GM18526 (cell line): ENCODE measurements at regions not wholly inside any gene's neighbourhood (a gene's known extent, or its start where the extent isn't known, plus 50 kb on each side); places are given as distances from the start of the nearest gene placed in this dataset.

Source experiments
- POLR2A ChIP-seq: IDR thresholded peaks from 3 replicates; pipeline ENCODE4 v1.6.1; 2011; ENCODE audit not compliant: insufficient read length; ENCODE audit errors: extremely low read depth

GRCh38 chr15:31467361-31467760 lies 140.7 kb downstream of the KLF13 start:
- no peak for TF ChIP-seq POLR2A

GRCh38 chr15:31468911-31469785 lies 142.5 kb downstream of the KLF13 start:
- no peak for TF ChIP-seq POLR2A

GRCh38 chr15:31469786-31470525 lies 143.3 kb downstream of the KLF13 start:
- no peak for TF ChIP-seq POLR2A

- no peak for TF ChIP-seq POLR2A
Observed at GRCh38 chr15:31470756-31471155, 144.1 kb downstream of the KLF13 start.

GRCh38 chr15:31471731-31472430 lies 145.2 kb downstream of the KLF13 start:
- no peak for TF ChIP-seq POLR2A

- TF ChIP-seq POLR2A, result peak; percentile 57
Observed at GRCh38 chr15:31472636-31473384, 146.2 kb downstream of the KLF13 start.

- TF ChIP-seq POLR2A, result no peak
Observed at GRCh38 chr15:31473385-31474058, 146.9 kb downstream of the KLF13 start.

GRCh38 chr15:31474059-31474868 lies 147.6 kb downstream of the KLF13 start:
- TF ChIP-seq POLR2A, result no peak

DNA sequence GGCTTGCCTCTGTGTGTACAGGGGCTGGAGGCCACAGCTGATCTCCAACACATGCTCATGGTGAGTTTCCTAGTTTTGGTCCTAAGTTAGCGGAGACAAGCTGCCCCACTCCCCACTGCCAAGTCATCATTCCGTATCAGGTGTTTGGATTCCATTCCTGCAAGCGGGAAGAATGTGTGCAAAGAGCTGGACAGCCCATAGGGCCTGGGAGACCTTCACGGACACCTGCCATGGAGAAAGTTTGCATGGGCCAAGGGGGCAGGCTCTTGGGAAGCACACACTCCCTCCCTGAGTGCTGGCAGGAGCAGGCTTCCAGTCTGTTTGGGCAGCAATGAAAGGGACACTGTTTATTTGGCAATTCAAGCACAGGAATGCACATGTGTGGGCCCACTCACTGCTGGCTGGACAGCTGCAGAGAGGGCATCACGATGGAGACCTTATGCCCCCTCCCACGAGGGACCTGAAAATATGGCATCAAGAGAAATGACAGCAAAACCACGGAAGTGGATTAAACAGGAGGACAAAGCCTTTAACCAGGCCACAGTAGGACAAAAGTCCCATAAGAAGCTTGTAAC lies 149.7 kb downstream of the KLF13 start:
- TF ChIP-seq POLR2A, result no peak

GRCh38 chr15:31476866-31477265 lies 150.2 kb downstream of the KLF13 start:
- no peak for TF ChIP-seq POLR2A

- no peak for TF ChIP-seq POLR2A
Observed at GRCh38 chr15:31477301-31477700, 150.7 kb downstream of the KLF13 start.

- no peak for TF ChIP-seq POLR2A
Observed at GRCh38 chr15:31477851-31478701, 151.4 kb downstream of the KLF13 start.

DNA sequence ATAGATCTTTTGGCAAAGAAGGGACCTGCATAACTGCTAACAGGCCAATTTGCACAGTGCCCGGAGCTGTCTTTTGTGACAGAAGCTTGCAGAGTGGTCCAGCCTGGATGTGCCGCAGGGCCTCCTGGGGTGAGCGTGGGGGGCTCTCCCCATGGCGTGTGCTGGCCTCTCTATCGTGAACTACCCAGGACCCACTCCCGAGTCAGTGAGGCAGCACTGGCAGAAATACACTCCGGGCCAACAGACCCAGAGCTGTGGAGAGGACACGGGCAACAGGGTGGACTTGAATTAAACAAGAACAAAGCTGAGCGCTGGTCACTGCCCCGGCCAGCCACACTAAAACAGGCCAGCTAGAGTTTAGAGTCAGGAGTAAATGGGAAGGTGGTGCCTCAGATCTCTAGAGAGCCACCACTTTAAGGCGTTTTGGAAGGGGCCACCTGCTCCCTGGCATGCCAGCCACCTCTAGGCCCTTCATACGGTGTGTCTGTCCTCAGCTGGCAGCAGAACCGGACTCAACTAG lies 152.1 kb downstream of the KLF13 start:
- no peak for TF ChIP-seq POLR2A
